Panc1 (cell line): ENCODE measurements at regions not wholly inside any gene's neighbourhood (a gene's known extent, or its start where the extent isn't known, plus 50 kb on each side); places are given as distances from the start of the nearest gene placed in this dataset.

Experiments used
- ATAC-seq: fragments of 200-7000 bp; cut with Tn5 transposase; 2 replicates; pipeline ENCODE4 v1.9.1; 2020; ENCODE audit warnings: mild to moderate bottlenecking, moderate library complexity
- BruUV-seq: library from RNA; stranded (reverse); fragments of 400-500 nt; replicated peaks from 2 replicates; lab custom pipeline; 2021; lab: Mats Ljungman, UMichigan
- CTCF ChIA-PET: fragments of 300-600 bp; sonication (Branson Sonifier 250); formaldehyde crosslinking; loops from one replicate; lab custom pipeline; 2022; ENCODE audit warnings: antibody characterized with exemption; lab: Charles Lee
- POLR2A ChIA-PET: fragments of 300-600 bp; sonication (Branson Sonifier 250); formaldehyde crosslinking; loops from one replicate; lab custom pipeline; 2022; ENCODE audit warnings: antibody characterized with exemption; lab: Charles Lee
- DNase-seq: peaks from one replicate; pipeline ENCODE4 v3.0.0-alpha.2; 2010; ENCODE audit warnings: low read depth, low spot score
- H3K27ac ChIP-seq: 2 replicates; pipeline ENCODE4 v1.5.1; 2011; ENCODE audit warnings: mild to moderate bottlenecking, low read length, inconsistent platforms
- H3K27me3 ChIP-seq: fragments of 200-500 bp; sonication (Bioruptor generic); 2 replicates; pipeline ENCODE4 v1.6.0; 2014; ENCODE audit warnings: low read length, inconsistent platforms; ENCODE audit not compliant: control insufficient read depth, insufficient read depth
- H3K36me3 ChIP-seq: fragments of 200-500 bp; sonication (Bioruptor generic); 2 replicates; pipeline ENCODE4 v1.5.1; 2014; ENCODE audit warnings: inconsistent platforms, mild to moderate bottlenecking, low read length, moderate library complexity; ENCODE audit not compliant: control insufficient read depth, insufficient read depth
- H3K4me1 ChIP-seq: 2 replicates; pipeline ENCODE4 v1.5.1; 2011; ENCODE audit warnings: inconsistent platforms, mild to moderate bottlenecking, low read length, moderate library complexity; ENCODE audit not compliant: control insufficient read depth, insufficient read depth
- H3K4me3 ChIP-seq, 2 experiments: 2 replicates each; pipeline ENCODE4 v1.5.1; 2011 to 2012; ENCODE audit warnings: low read depth in 2 of 2, low read length in 2 of 2, mild to moderate bottlenecking in 2 of 2, inconsistent platforms in 1 of 2, moderate library complexity in 1 of 2
- H3K9me3 ChIP-seq: fragments of 200-500 bp; sonication (Bioruptor generic); 2 replicates; pipeline ENCODE4 v1.5.1; 2014; ENCODE audit warnings: low read depth, mild to moderate bottlenecking, inconsistent platforms, low read length, moderate library complexity; ENCODE audit not compliant: control insufficient read depth, insufficient read depth
- POLR2AphosphoS5 ChIP-seq: IDR thresholded peaks from 2 replicates; pipeline ENCODE4 v1.6.1; 2012; ENCODE audit warnings: mild to moderate bottlenecking, low read depth, low read length, moderate library complexity
- SIN3A ChIP-seq: IDR thresholded peaks from 2 replicates; pipeline ENCODE4 v1.6.1; 2012; ENCODE audit warnings: low read depth, mild to moderate bottlenecking, low read length, moderate library complexity, borderline replicate concordance; ENCODE audit not compliant: insufficient read depth
- TCF7L2 ChIP-seq: IDR thresholded peaks from 2 replicates; pipeline ENCODE4 v1.6.1; 2011; ENCODE audit warnings: mild to moderate bottlenecking, low read depth, low read length, inconsistent platforms
- in situ Hi-C: cut with HindIII; loops from 2 replicates; pipeline ENCODE4 v1.10.0; 2016; ENCODE audit warnings: low sequenced_read_pairs, low pct_unique_long_range_greater_than_20kb
- intact Hi-C: fragments of 100-400 bp; cut with micrococcal nuclease; formaldehyde crosslinking; loops from one replicate; pipeline ENCODE4 v1.10.0; 2022; ENCODE audit not compliant: unreplicated experiment
- TF ChIP-seq, protein P1 (sequence below): fragments of 450-650 bp; IDR thresholded peaks from 2 replicates; pipeline ENCODE4 v1.5.1; 2017; ENCODE audit warnings: mild to moderate bottlenecking
- TF ChIP-seq, protein P2 (sequence below), 2 experiments: IDR thresholded peaks; 2 replicates each; pipeline ENCODE4 v1.6.1; 2011 to 2012; ENCODE audit warnings: low read depth in 2 of 2, control low read depth in 1 of 2, low read length in 1 of 2, mild to moderate bottlenecking in 1 of 2, moderate library complexity in 1 of 2; ENCODE audit not compliant: insufficient read depth in 1 of 2

DNA sequence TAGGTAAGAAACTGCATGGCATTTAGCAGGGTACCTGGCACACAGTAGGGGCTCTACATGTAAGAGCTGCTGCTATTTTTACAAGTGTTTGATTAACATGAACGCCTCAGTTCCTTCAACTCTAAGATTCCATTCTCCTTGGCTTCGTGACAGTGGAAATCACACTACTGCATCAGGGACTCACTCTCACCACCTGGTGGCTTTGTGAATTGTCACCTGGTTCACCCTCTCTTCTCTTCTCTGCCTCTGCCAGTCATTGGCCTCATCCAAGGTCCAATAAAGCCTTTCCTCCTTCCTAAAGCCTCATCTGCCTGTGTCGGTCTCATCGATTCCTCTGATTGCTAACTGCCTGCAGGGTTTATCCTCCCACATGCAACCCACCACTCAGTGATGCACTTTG lies 476.4 kb downstream of the VRK1 start:
- in situ Hi-C loops = no loop called here
- no peak overlapping the region for H3K4me3 ChIP-seq
- BruUV-seq = no TSS peak
- H3K27ac ChIP-seq = no peak overlapping the region
- POLR2A ChIA-PET = no interaction called here
- H3K27me3 ChIP-seq = no peaks in the 10 kb centered on the region; the same call in 1 of the 2 replicates
- CTCF ChIA-PET = no interaction called here
- no peaks in the 10 kb centered on the region for H3K9me3 ChIP-seq
- H3K36me3 ChIP-seq = no peaks in the 10 kb centered on the region
- TF ChIP-seq, protein P1, sequence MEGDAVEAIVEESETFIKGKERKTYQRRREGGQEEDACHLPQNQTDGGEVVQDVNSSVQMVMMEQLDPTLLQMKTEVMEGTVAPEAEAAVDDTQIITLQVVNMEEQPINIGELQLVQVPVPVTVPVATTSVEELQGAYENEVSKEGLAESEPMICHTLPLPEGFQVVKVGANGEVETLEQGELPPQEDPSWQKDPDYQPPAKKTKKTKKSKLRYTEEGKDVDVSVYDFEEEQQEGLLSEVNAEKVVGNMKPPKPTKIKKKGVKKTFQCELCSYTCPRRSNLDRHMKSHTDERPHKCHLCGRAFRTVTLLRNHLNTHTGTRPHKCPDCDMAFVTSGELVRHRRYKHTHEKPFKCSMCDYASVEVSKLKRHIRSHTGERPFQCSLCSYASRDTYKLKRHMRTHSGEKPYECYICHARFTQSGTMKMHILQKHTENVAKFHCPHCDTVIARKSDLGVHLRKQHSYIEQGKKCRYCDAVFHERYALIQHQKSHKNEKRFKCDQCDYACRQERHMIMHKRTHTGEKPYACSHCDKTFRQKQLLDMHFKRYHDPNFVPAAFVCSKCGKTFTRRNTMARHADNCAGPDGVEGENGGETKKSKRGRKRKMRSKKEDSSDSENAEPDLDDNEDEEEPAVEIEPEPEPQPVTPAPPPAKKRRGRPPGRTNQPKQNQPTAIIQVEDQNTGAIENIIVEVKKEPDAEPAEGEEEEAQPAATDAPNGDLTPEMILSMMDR = no peak
- TF ChIP-seq SIN3A = no peak
- TF ChIP-seq, protein P2, sequence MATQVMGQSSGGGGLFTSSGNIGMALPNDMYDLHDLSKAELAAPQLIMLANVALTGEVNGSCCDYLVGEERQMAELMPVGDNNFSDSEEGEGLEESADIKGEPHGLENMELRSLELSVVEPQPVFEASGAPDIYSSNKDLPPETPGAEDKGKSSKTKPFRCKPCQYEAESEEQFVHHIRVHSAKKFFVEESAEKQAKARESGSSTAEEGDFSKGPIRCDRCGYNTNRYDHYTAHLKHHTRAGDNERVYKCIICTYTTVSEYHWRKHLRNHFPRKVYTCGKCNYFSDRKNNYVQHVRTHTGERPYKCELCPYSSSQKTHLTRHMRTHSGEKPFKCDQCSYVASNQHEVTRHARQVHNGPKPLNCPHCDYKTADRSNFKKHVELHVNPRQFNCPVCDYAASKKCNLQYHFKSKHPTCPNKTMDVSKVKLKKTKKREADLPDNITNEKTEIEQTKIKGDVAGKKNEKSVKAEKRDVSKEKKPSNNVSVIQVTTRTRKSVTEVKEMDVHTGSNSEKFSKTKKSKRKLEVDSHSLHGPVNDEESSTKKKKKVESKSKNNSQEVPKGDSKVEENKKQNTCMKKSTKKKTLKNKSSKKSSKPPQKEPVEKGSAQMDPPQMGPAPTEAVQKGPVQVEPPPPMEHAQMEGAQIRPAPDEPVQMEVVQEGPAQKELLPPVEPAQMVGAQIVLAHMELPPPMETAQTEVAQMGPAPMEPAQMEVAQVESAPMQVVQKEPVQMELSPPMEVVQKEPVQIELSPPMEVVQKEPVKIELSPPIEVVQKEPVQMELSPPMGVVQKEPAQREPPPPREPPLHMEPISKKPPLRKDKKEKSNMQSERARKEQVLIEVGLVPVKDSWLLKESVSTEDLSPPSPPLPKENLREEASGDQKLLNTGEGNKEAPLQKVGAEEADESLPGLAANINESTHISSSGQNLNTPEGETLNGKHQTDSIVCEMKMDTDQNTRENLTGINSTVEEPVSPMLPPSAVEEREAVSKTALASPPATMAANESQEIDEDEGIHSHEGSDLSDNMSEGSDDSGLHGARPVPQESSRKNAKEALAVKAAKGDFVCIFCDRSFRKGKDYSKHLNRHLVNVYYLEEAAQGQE (IDR thresholded peaks at IDR 0.05; ENCODE audit: insufficient read depth in 1 of 2, low read depth in 2 of 2, low read length in 1 of 2) = no peak
- TF ChIP-seq POLR2AphosphoS5 = no peak
- TF ChIP-seq TCF7L2 = no peak
- intact Hi-C loops = no loop called here
- H3K4me1 ChIP-seq = no peaks in the 10 kb centered on the region
- DNase-seq = no peak
- no peak for ATAC-seq

DNA sequence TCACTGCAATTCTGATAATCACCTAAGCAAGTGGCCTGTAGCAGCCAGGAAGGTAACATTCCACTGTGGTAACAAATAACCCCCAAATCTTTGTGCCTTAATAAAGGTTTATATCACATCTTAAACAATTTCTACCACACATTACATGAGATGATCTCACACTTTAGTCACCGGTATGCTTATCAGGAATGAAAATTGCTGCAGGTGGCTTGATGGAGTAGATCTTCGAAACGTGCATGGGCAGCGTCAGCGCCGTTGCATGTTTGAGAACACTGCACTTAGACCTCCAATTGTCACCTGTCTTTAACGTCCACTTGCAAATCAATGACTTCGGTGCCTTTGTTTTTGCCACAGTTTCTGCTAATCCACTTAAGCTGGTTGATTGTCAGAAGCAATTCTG lies 477.4 kb downstream of the VRK1 start:
- Histone ChIP-seq H3K27me3 (no peaks in the 10 kb centered on the region; the same call in 1 of the 2 replicates), H3K36me3 (no peaks in the 10 kb centered on the region), H3K4me1 (no peaks in the 10 kb centered on the region), H3K9me3 (no peaks in the 10 kb centered on the region), H3K27ac (no peak overlapping the region), H3K4me3 (no peak overlapping the region)
- in situ Hi-C loops = no loop called here
- ChIA-PET POLR2A (no interaction called here), CTCF (interaction anchor here (0.6 kb wide), 1 partner anchor 313 kb away, joined by 3 read pairs; no protein-coding TSS in a partner anchor)
- intact Hi-C loops = no loop called here
- ATAC-seq (no peak), DNase-seq (no peak)
- no peak for TF ChIP-seq SIN3A
- TF ChIP-seq, protein P2 (IDR thresholded peaks at IDR 0.05; ENCODE audit: insufficient read depth in 1 of 2, low read depth in 2 of 2, low read length in 1 of 2) = no peak
- TF ChIP-seq, protein P1 = no peak
- no peak for TF ChIP-seq POLR2AphosphoS5
- no peak for TF ChIP-seq TCF7L2
- BruUV-seq = no TSS peak
